Neural cell (in vitro differentiated cells): ENCODE measurements at regions not wholly inside any gene's neighbourhood (a gene's known extent, or its start where the extent isn't known, plus 50 kb on each side); places are given as distances from the start of the nearest gene placed in this dataset.

Experiments
- H2AFZ ChIP-seq: fragments of 200-600, 300-800 bp; sonication (generic), shearing (Covaris generic); 2 replicates; pipeline ENCODE4 v1.6.0; 2014; ENCODE audit warnings: low read depth, mild to moderate bottlenecking, antibody characterized with exemption, low read length, moderate library complexity
- H3F3A ChIP-seq: fragments of 200-600 bp; shearing (Covaris generic); 2 replicates; pipeline ENCODE4 v1.6.1; 2016; ENCODE audit warnings: mild to moderate bottlenecking, moderate library complexity, mixed read lengths, antibody characterized with exemption, low read length; ENCODE audit not compliant: insufficient read depth, poor library complexity, severe bottlenecking
- H3K27ac ChIP-seq: fragments of 200-600, 300-800 bp; sonication (generic), shearing (Covaris generic); 2 replicates; pipeline ENCODE4 v1.5.1; 2014; ENCODE audit warnings: mild to moderate bottlenecking, low read length, moderate library complexity
- H3K27me3 ChIP-seq: fragments of 300-800, 200-600 bp; sonication (generic), shearing (Covaris generic); 2 replicates; pipeline ENCODE4 v1.6.0; 2014; ENCODE audit warnings: mild to moderate bottlenecking, low read depth, low read length, moderate library complexity; ENCODE audit not compliant: insufficient read depth
- H3K36me3 ChIP-seq: fragments of 300-800, 200-600 bp; sonication (generic), shearing (Covaris generic); 2 replicates; pipeline ENCODE4 v1.5.1; 2014; ENCODE audit warnings: mild to moderate bottlenecking, antibody characterized with exemption, low read length, moderate library complexity; ENCODE audit not compliant: insufficient read depth
- H3K4me2 ChIP-seq: fragments of 300-800, 200-600 bp; sonication (generic), shearing (Covaris generic); 2 replicates; pipeline ENCODE4 v1.6.0; 2014; ENCODE audit warnings: mild to moderate bottlenecking, low read length
- H3K4me3 ChIP-seq: fragments of 300-800, 200-600 bp; sonication (generic), shearing (Covaris generic); 2 replicates; pipeline ENCODE4 v1.5.1; 2014; ENCODE audit warnings: mild to moderate bottlenecking, low read length, moderate library complexity
- H3K79me2 ChIP-seq: fragments of 200-600 bp; shearing (Covaris generic); replicated peaks from 2 replicates; pipeline ENCODE4 v1.6.0; 2014; ENCODE audit warnings: mild to moderate bottlenecking, low read length, moderate library complexity; ENCODE audit not compliant: insufficient read depth
- H3K9ac ChIP-seq: fragments of 300-800, 200-600 bp; sonication (generic), shearing (Covaris generic); 2 replicates; pipeline ENCODE4 v1.6.1; 2016; ENCODE audit warnings: mild to moderate bottlenecking, low read length, mixed read lengths
- H3K9me2 ChIP-seq: fragments of 200-600 bp; shearing (Covaris generic); 2 replicates; pipeline ENCODE4 v1.6.1; 2016; ENCODE audit warnings: mild to moderate bottlenecking, low read length, mixed read lengths; ENCODE audit not compliant: insufficient read depth
- H3K9me3 ChIP-seq: fragments of 200-600, 300-800 bp; sonication (generic), shearing (Covaris generic); 2 replicates; pipeline ENCODE4 v1.6.1; 2016; ENCODE audit warnings: mild to moderate bottlenecking, mixed run types, low read length, moderate library complexity, mixed read lengths
- H4K20me1 ChIP-seq: fragments of 200-600 bp; shearing (Covaris generic); 2 replicates; pipeline ENCODE4 v1.6.1; 2016; ENCODE audit warnings: mild to moderate bottlenecking, mixed run types; ENCODE audit not compliant: insufficient read depth
- EP300 ChIP-seq: fragments of 450-650 bp; conservative IDR thresholded peaks from 2 replicates; pipeline ENCODE4 v1.6.1; 2014; ENCODE audit warnings: antibody characterized with exemption, mild to moderate bottlenecking, moderate library complexity; ENCODE audit not compliant: poor library complexity, severe bottlenecking
- EZH2 ChIP-seq: fragments of 200-600, 300-800 bp; shearing (Covaris generic), sonication (generic); IDR thresholded peaks from 2 replicates; pipeline ENCODE4 v1.6.1; 2014; ENCODE audit warnings: antibody characterized with exemption, low read length, borderline replicate concordance, mild to moderate bottlenecking; ENCODE audit not compliant: insufficient read depth, poor library complexity, severe bottlenecking
- MXI1 ChIP-seq: fragments of 450-650 bp; conservative IDR thresholded peaks from 2 replicates; pipeline ENCODE4 v1.6.1; 2014; ENCODE audit warnings: antibody characterized with exemption, mild to moderate bottlenecking; ENCODE audit not compliant: poor library complexity, severe bottlenecking
- POLR2AphosphoS5 ChIP-seq: IDR thresholded peaks from 2 replicates; pipeline ENCODE4 v1.6.1; 2012
- RAD21 ChIP-seq: fragments of 450-650 bp; conservative IDR thresholded peaks from 2 replicates; pipeline ENCODE4 v1.6.1; 2014; ENCODE audit warnings: antibody characterized with exemption, mild to moderate bottlenecking, moderate library complexity
- SMC3 ChIP-seq: fragments of 450-650 bp; conservative IDR thresholded peaks from 2 replicates; pipeline ENCODE4 v1.6.1; 2014; ENCODE audit warnings: antibody characterized with exemption, mild to moderate bottlenecking, moderate library complexity; ENCODE audit not compliant: poor library complexity
- TAF1 ChIP-seq: IDR thresholded peaks from 2 replicates; pipeline ENCODE4 v1.6.1; 2012; ENCODE audit warnings: low read depth
- TF ChIP-seq, protein P1 (sequence below): IDR thresholded peaks from 2 replicates; pipeline ENCODE4 v1.6.1; 2012; ENCODE audit warnings: borderline replicate concordance
- TF ChIP-seq, protein P2 (sequence below): fragments of 450-650 bp; IDR thresholded peaks from 2 replicates; pipeline ENCODE4 v1.5.1; 2014; ENCODE audit warnings: antibody characterized with exemption, mild to moderate bottlenecking, moderate library complexity; ENCODE audit not compliant: poor library complexity, severe bottlenecking

DNA sequence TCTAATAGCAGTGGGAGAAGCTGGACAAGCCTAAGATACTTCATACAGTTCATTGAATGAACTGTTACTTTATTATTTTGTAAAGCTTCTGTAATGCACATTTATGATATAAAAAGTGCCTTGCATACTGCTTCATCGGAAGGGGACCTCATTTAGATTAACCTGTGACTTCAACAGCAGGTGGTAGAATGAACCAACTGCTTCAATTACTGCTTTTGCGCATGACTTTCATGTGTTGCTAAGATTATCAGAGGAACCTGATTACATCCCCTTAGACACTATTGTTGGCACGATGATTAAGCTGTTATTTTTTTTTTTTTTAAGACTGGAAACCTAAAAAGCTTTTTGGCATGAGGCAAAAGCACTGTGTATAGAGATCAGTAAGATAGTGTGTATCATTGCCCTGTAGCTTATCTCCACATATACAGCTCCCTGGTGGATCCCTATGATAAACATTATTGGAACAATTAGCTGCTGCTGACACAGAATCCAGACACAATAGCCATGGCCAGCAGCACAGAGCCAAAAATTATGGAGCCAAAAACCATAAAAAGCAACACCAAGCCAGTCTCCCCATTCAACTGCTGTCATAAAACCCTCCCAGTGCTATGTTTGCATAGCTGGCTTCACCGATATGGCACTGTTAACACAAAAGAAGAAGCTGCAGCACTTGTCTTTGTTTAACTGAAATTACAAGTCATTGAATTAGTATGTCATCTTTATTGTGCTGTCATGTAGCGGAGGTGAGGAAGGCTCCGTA is 731.6 kb upstream of the MMS22L start:
- H3K9me2 ChIP-seq: no peaks in the 10 kb centered on the region
- H3K9ac ChIP-seq: peak overlapping the region; percentile 49
- peak overlapping the region; percentile 42 for H3K4me3 ChIP-seq
- H3K79me2 ChIP-seq: no peaks in the 10 kb centered on the region
- peaks cover 2% of the 10 kb centered on the region for H3F3A ChIP-seq
- peak overlapping the region; percentile 27 for H3K4me2 ChIP-seq
- H3K27ac ChIP-seq: peak overlapping the region; percentile 74
- H2AFZ ChIP-seq: peak overlapping the region; percentile 7
- no peaks in the 10 kb centered on the region for H3K9me3 ChIP-seq
- H4K20me1 ChIP-seq: no peaks in the 10 kb centered on the region
- no peaks in the 10 kb centered on the region for H3K27me3 ChIP-seq
- TF ChIP-seq TAF1 (no peak), MXI1 (no peak), SMC3 (no peak), RAD21 (no peak), POLR2AphosphoS5 (no peak)
- TF ChIP-seq, protein P1, sequence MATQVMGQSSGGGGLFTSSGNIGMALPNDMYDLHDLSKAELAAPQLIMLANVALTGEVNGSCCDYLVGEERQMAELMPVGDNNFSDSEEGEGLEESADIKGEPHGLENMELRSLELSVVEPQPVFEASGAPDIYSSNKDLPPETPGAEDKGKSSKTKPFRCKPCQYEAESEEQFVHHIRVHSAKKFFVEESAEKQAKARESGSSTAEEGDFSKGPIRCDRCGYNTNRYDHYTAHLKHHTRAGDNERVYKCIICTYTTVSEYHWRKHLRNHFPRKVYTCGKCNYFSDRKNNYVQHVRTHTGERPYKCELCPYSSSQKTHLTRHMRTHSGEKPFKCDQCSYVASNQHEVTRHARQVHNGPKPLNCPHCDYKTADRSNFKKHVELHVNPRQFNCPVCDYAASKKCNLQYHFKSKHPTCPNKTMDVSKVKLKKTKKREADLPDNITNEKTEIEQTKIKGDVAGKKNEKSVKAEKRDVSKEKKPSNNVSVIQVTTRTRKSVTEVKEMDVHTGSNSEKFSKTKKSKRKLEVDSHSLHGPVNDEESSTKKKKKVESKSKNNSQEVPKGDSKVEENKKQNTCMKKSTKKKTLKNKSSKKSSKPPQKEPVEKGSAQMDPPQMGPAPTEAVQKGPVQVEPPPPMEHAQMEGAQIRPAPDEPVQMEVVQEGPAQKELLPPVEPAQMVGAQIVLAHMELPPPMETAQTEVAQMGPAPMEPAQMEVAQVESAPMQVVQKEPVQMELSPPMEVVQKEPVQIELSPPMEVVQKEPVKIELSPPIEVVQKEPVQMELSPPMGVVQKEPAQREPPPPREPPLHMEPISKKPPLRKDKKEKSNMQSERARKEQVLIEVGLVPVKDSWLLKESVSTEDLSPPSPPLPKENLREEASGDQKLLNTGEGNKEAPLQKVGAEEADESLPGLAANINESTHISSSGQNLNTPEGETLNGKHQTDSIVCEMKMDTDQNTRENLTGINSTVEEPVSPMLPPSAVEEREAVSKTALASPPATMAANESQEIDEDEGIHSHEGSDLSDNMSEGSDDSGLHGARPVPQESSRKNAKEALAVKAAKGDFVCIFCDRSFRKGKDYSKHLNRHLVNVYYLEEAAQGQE: no peak
- no peaks in the 10 kb centered on the region for H3K36me3 ChIP-seq

DNA sequence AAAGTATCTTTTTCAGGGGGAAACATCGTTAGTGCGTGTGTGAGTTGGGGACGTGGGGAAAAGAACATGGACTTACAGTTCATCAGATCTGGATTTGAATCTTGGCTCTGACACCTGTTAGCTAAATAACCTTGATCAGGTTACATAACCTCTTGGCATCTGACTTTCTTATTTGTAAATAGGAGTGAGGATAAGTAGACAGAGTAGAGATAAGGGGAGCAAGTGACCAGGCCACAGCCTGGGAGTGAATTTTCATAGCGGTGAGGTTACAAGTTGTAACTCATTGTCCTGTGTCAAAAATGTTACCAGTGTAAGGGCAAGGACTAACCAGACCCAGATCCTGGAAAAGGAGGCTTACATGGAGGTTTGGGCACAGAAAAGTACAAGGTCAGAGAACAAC is 733.5 kb upstream of the MMS22L start:
- no peak overlapping the region for H3K4me2 ChIP-seq
- H3K9me2 ChIP-seq: no peaks in the 10 kb centered on the region
- no peaks in the 10 kb centered on the region for H3K79me2 ChIP-seq
- no peak overlapping the region for H2AFZ ChIP-seq
- H3K4me3 ChIP-seq: no peak overlapping the region
- H3K27me3 ChIP-seq: no peaks in the 10 kb centered on the region
- H3K9me3 ChIP-seq: no peaks in the 10 kb centered on the region
- TF ChIP-seq MXI1 (no peak), EP300 (no peak), POLR2AphosphoS5 (no peak), RAD21 (no peak), EZH2 (no peak), SMC3 (no peak), TAF1 (no peak)
- TF ChIP-seq, protein P1: no peak
- TF ChIP-seq, protein P2, sequence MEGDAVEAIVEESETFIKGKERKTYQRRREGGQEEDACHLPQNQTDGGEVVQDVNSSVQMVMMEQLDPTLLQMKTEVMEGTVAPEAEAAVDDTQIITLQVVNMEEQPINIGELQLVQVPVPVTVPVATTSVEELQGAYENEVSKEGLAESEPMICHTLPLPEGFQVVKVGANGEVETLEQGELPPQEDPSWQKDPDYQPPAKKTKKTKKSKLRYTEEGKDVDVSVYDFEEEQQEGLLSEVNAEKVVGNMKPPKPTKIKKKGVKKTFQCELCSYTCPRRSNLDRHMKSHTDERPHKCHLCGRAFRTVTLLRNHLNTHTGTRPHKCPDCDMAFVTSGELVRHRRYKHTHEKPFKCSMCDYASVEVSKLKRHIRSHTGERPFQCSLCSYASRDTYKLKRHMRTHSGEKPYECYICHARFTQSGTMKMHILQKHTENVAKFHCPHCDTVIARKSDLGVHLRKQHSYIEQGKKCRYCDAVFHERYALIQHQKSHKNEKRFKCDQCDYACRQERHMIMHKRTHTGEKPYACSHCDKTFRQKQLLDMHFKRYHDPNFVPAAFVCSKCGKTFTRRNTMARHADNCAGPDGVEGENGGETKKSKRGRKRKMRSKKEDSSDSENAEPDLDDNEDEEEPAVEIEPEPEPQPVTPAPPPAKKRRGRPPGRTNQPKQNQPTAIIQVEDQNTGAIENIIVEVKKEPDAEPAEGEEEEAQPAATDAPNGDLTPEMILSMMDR: no peak
- H3F3A ChIP-seq: peaks cover 2% of the 10 kb centered on the region
- no peaks in the 10 kb centered on the region for H4K20me1 ChIP-seq
- no peaks in the 10 kb centered on the region for H3K36me3 ChIP-seq
- H3K27ac ChIP-seq: no peak overlapping the region
- H3K9ac ChIP-seq: no peak overlapping the region
